NCI-H187 (cell line): ENCODE measurements at regions not wholly inside any gene's neighbourhood (a gene's known extent, or its start where the extent isn't known, plus 50 kb on each side); places are given as distances from the start of the nearest gene placed in this dataset.

Experiments
- DNase-seq, 2 experiments: peaks; one replicate each; lab custom pipeline; 2025; lab: John Stamatoyannopoulos, UW

DNA sequence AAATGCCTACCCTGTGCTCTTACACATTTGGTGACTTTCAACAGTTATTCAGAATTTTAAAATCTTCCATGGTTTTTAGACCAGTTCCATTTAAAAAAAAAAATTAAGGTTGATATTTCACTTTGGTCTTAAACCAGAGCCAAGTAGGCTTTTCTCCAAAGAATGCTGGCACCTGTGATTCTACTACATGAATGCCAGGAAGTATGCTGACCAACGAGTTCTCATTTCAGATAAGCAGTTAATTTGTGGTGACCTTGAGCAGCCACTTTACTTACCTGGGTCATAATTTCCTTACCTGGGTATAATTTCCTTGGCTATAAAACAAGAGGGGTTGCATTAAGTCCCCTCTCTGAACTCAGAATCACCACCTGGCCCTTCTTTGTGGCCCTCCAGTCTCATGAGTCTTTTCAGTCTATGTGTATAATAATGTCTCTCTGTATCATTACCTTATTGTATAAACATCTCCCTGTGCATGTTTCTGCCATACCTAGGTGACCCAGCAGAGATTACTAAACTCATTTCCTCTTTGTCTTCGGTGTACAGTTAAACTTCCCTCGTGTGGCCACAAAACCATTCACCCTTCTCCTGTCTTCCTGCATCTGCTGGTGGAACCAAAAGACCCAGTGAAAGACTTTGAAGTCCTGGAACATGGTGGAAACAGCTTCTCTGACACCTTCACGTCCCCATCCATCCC, 139.1 kb upstream of the DPT start:
- no peak for DNase-seq

DNA sequence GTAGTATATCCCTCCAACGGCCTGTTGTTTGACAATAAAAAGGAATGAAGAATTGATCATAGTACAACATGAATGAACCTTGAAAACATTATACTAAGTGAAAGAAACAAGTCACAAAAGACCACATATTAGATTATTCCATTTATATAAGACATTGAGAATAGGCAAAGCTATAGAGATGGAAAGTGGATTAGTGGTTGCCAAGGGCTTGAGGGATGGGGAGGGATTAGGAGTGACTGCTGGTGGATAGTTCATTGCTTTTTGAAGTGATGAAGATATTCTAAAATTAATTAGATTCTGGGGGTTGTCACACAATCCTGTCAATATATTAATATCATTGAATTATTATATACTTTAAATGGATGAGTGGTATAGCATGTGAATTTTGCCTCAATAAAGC, 142.5 kb upstream of the DPT start:
- DNase-seq = no peak

DNA sequence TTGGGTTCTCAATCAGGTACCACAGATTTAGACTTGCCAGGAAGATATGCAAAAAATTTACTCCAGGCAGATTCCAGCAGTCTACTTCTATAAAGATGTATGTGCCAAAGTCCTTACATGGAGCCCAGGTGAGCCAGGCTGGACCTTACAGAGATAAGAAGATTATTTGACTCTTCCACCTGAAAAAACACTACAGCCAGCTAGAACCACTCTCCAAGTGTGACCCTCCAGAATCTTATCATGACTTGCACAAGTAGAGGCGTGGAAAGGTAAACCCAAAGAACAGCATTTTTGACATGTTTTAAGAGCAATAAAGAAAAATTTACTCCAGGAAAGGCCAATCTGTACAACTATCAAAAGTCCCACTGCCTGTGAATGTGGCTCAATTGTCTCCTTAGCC, 146.8 kb upstream of the DPT start:
- DNase-seq = no peak

- DNase-seq = no peak
Measured at GRCh38 chr1:168876830-168877229, 147.8 kb upstream of the DPT start.

GRCh38 chr1:168879896-168880734, 151.1 kb upstream of the DPT start:
- no peak for DNase-seq

DNA sequence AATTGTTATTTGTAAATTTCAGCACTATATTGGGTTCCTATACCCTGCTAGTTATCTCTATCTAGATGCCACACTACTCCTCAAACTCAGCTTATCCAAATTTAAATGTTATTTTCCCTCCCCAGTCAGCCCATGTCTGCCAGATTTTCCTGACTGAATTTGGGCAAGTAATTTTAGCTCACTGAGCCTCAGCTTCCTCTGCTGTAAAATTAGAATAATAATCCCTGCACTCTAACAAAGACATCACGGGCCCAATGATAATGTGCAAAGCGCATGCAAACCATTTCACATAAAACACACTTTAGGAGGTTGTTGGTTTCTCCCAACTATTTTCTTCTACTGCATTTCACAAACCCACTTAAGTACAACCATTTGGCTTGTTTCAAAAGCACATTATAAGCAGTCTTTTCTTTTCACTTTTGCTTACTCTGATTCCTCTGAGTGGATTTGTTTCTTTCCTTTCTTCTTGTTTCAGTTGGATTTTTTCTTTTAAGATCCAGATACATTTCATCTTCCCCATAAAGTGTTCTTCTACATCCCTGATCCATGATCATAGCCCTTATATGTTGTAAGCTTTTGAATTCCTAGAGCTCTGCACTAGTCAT, 152.8 kb upstream of the DPT start:
- no peak for DNase-seq

GRCh38 chr1:168887381-168887780, 158.4 kb upstream of the DPT start:
- no peak for DNase-seq

GRCh38 chr1:168888418-168888817, 159.4 kb upstream of the DPT start:
- no peak for DNase-seq

GRCh38 chr1:168892931-168893330, 163.9 kb upstream of the DPT start:
- DNase-seq = no peak

- DNase-seq = no peak
Measured at GRCh38 chr1:168893359-168893801, 164.4 kb upstream of the DPT start.

GRCh38 chr1:168894397-168894903, 165.4 kb upstream of the DPT start:
- no peak for DNase-seq

DNA sequence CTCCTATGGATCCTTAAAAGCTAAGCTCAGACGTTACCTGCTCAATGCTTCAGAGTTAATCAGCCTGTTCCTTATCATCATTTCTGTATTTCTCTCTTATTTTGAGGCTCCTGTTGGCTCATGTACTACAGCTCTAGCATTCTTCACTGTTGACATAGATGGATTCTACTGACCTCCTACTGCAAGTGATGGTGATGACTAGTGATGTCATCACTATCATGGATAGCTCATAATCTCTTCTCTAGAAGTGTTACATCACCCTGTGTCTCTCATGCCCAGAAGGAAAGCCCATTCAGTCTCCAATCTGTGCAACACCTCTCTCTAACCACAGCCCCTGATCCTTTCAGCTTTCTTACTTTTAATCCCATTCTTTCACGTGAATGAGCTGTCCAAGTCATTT, 168.2 kb upstream of the DPT start:
- no peak for DNase-seq

DNA sequence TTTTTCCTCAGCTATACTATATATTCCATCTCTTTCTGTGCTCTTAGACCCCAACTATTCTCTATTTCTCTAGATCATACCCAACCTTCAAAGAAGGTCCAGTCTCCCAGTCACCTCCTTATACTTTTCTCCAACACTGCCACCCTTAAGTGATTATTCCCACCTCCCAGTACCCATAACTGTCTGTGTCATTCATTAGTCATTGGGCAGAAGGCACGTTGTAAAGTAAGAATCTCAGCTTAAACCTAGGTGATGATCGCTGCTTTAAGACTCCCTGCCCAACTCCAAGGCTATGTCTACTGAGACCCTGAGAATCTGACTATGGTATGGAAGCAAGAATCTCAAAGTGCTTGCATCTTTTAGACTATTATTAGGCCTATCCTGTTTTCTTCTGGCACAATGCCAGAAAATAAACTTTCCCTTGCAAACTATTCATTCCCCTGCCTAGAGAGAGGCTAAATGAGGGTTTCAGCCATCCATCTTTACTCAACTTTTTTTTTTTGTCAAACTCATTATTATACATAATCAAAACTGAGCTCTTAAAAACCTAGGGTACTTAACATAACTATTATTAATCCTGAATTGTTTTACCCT, 174.3 kb upstream of the DPT start:
- DNase-seq = no peak

DNA sequence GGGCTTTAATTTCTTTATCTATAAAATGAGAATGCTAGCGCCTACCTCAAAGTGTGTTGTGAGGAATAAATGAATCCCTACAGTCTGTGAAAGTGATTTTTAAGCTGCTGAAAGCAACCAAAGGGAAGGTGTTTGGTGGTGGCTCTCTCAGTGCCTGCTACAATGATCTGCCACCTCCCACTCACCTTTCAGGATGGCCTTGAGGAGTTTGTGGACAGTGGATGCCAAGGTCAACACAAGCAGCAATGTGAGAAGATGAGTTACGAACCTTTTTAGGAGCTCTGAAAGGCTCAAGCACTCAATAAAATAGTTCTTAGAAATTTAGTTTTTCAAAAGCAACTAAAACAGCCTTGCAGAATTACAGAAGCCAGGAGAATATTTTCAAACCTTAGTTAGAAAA, 176.6 kb upstream of the DPT start:
- no peak for DNase-seq

- DNase-seq = no peak
Measured at GRCh38 chr1:168906367-168906766, 177.4 kb upstream of the DPT start.

DNA sequence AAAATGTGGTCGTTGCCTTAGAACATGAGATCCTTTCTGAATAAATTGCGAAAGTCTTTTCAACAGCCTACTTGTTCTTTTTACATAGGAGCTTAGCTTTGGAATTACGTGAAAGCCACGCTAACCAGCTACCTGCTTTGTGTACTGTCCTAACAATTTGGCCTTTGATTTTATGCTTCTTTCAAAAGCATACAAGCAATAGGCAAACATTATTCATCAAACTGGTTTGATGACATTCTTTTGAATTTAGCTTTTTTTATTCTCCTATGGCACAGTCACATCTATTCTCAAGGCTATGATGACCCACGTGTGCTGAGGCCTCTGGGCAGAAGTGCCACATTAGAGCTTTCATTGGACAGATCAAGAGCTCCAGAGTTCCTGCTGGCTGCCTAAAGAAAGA, 178.0 kb upstream of the DPT start:
- DNase-seq = no peak

DNA sequence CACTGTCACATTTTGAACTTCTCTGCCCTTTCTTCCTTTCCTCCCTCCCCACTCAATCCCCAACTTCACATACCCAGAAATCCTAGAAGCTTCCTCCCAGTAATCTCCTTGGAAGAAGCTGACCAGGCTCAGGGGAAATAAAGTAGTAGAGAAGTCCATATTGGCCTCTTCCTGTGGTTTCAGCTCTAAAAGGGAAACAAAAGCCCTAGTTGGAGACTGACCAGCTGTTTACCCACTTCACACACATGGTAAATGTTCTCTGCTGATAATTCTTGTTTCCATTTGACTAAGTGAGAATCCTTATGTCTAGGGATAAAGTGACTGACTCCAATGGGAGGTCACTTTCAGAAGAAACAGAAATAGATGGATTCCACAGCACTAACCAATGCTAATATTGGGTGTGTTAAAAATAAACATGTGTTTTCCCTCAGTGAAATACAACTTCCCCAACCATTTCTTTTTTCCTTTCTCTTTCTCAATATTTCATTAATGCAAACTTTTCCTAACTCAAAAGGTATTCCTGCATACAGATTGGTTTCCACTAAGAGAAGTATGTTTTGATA, 178.9 kb upstream of the DPT start:
- no peak for DNase-seq

- DNase-seq = no peak
Measured at GRCh38 chr1:168910403-168910802, 181.4 kb upstream of the DPT start.

DNA sequence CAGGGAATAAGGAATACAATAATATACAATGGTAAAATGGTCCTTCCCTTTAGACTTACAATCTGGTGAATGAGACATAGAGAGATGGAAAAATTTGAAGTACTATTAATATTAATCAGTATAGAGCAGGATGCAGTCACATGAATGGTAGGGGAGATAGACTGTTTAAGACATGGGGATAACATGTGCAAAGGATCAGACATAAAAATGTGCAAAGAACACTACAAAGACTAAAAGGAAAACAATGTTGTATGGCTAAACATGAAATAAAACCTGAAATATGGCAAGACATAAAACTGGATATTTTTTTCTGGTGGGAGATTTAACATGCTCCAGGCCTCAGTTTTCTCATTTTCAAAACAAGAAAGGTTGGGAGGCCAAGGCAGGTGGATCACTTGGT, 182.4 kb upstream of the DPT start:
- no peak for DNase-seq

DNA sequence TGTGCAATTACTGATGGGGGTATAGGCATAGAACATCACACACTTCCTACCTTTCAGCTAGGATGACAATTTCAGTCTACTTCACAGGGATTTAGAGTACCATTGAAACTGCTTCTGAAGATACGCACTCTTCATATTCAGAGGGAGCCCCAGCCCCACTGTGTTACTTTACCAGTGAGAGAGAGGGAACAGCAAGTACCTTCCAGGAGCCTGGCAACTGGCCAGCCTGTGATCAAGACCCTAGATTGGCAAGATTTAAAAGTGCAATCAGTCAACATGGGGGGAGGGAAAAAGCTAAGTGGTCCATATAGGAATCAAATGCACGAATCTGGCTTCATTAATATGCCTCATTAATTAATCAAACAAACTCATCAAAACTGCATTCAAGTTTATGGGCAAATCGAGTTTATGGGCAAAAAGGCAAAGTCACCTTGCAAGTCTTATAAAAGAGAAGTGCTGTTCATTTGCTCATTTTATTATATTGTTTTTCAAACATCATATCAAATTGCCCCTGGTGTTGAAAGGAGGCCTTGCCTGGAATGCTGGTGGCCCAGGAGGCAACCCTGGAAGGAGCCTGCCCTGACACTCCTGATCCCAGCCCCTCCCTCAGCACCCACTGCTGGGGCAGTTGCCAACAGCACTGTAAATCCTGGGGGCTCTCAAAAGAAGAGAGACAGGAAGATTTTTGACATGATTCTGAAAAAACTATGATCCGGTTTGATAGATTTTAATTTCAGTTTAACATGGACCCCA, 184.9 kb upstream of the DPT start:
- DNase-seq = no peak

- no peak for DNase-seq
Measured at GRCh38 chr1:168917309-168917708, 188.3 kb upstream of the DPT start.
